ENCODE measurements at regions not wholly inside any gene's neighbourhood (a gene's known extent, or its start where the extent isn't known, plus 50 kb on each side); places are given as distances from the start of the nearest gene placed in this dataset.
"Not testable (repeated sequence)": the region's sequence is repeated elsewhere in the genome, so short reads cannot be mapped to it uniquely, and the experiment has no call there.

DNA sequence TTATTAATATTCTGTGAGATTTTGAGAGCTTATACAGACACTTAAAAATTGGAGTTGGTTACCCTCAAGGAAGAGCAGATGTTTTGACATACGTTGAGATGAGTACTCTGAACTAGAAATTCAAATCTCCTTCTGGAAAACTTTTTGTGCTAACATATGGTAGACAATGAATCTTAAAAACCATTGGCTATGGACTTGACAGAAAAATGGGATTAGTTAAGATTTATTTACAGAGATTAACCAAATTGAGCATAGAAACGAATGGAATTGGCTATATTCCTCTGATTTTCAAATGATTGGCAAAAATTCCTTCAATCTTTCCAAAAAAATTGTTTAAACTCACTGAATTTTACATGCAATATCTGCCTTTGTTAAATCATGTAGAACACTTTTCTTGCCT lies 1392.9 kb downstream of the BRINP3 start:
- no peak for DNase-seq (ENCODE audit: low read depth in 1 of 2, low spot score in 1 of 2)

DNA sequence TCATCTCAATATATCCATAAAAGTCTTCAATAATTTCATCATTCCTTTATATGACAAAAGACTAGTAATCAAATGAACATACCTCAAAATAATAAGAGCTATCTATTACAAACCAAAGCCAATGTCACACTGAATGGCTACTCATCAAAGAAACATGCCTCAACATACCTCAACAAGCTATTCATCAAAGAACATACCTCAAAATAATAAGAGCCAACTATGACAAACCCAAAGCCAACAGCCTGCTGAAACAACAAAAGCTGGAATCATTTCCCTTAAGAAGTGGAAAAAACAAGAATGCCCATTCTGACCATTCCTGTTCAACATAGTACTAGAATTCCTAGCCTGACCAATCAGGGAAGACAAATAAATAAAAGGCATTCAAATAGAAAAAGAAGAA lies 1373.7 kb downstream of the BRINP3 start:
- DNase-seq (ENCODE audit: low read depth in 1 of 2, low spot score in 1 of 2) = no peak

DNA sequence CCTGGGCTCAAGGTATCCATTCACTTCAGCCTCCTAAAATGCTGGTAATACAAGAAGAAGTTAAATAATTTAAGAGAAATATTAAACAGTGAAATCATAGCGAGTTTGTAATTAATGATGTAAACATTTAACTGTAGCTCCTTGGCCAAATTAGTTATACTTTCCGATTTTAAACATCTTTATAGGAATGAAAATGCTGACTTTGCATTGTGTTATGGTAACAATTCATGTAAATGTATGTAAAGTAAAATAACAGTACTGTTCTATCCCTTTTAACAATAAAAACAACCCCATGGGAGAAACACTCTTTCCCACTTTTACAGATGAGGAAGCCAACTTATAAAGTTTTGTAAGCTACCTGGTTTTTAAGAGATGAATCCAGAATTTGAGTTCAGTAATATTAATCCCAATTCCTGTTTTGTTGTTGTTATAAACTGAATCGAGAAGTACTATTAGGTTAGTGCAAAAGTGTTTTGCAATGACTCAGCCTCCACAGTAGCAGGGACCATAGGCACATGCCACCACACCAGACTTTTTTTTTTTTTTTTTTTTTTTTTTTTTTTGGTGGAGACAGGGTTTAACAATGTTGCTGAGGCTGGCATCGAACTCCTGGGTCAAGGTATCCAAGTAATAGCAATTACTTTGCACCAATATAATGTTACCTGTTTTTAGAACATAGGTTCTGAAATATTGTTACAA lies 1360.4 kb downstream of the BRINP3 start:
- no peak for DNase-seq (ENCODE audit: low read depth in 1 of 2, low spot score in 1 of 2)

DNA sequence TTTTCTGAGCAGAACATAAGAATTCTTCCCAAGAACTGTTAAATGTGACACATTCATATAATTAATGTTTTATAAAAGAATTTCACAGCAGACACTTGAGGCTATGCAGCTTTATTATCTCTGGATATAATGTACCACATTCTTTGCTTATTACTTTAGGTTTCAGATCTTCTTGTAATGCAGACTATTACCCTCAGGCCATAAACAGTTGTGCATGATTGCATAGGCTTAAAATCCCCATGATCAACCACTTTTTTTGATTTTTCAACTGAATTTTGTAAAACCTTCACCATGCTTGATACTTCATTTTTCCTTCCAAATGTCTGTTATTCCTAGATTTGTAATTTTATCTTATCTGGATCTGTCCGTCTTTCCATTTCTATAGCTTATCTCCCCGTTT lies 1355.7 kb downstream of the BRINP3 start:
- no peak for DNase-seq (ENCODE audit: low read depth in 1 of 2, low spot score in 1 of 2)

DNA sequence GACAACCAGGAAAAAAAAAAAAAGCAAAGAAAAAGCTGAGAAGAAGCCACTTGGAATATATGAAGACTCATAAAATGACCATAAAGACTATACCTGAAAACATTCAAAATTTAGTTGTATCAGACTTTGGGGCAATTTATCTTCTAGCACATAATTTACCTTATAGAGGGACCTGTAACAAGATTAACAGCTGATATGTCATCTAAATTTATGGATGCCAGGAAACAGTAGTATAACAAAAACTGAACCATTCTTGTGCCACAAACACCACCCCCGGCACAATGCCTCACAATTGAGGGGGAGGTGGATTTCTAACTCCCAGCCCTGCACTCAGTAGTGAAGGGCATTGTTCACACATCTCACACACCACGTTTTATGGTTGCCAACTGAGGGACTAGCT lies 1352.0 kb downstream of the BRINP3 start:
- no peak for DNase-seq (ENCODE audit: low read depth in 1 of 2, low spot score in 1 of 2)

DNA sequence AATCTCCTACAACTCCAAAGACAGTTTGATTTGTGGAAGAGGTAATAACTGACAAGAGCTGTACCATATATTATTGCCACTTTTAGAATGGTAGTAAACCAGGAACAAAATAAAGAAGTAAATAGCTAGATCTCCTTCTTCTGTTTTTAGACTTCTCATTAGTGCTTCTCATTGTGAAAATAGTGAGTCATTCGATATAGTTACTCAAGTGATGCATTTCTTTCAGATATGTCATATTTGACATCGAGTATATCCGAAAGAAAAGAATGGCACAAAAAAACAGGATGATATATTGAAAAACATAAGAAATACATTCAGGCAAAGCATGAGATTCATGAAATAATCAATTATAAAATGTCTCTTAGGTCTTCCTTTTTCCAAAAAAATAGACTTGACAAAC lies 1346.1 kb downstream of the BRINP3 start:
- DNase-seq (ENCODE audit: low read depth in 1 of 2, low spot score in 1 of 2) = no peak

DNA sequence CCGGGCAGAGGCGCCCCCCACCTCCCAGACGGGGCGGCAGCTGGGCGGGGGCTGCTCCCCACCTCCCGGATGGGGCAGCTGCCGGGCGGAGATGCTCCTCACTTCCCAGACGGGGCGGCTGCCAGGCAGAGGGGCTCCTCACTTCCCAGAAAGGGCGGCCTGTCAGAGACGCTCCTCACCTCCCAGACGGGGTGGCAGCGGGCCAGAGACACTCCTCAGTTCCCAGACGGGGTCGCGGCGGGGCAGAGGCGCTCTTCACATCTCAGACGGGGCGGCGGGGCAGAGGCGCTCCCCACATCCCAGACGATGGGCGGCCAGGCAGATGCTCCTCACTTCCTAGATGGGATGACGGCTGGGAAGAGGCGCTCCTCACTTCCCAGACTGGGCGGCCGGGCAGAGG lies 1337.9 kb downstream of the BRINP3 start:
- DNase-seq (ENCODE audit: low read depth in 1 of 2, low spot score in 1 of 2) = not testable (repeated sequence)

DNA sequence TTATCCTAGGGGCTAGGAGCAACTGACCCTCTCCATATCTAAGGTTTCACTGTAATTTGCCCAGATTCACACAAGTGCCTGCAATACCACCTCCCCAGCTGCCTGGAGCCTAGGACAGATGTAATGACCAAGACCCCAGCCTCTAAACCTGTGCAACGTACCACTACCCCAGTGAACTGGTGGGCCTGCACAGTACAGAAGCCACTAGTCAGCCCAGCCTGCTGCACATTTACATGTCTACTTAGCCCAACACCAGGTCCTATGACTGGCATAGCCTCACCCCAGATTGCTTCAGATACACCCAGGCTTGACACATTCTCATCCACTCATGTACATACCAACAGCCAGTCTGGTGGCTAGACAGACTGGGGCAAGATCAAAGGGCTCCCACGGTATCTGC lies 1336.6 kb downstream of the BRINP3 start:
- DNase-seq (ENCODE audit: low read depth in 1 of 2, low spot score in 1 of 2) = no peak

DNA sequence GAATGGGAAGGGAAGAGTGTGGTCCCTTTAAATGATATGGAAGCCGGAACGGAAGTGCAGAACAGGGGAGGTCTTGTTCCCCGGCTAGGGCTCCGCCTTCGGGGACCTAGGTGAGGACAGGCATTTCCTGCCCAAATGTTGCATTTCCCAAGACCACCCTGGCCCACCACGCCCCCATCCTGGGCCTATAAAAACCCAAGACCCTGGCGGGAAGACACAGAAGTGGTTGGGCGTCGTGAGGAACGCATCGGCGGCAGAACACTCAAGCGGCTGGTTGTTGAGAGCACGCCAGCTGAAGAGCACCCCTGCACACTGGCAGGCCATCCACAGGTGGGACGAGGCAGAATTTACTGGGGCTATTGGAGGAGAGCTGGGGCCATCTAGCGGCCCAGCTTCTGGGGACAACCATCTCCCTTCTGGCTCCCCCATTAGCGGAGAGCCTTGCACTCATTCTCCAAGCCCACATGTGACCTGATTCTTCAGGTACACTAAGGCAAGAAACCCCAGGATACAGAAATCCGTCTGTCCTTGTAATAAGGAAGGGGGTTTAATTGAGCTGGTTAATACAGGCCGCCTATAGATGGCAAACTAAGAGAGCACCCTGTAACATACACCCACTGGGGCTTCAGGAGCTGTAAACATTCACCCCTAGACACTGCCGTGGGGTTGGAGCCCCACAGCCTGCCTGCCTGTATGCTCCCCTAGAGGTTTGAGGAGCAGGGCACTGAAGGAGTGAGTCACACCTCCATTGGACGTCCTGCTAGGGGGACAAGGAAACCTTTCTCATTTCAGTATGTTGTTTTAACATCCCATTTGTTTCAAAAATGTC lies 1327.9 kb downstream of the BRINP3 start:
- no peak for DNase-seq (ENCODE audit: low read depth in 1 of 2, low spot score in 1 of 2)

DNA sequence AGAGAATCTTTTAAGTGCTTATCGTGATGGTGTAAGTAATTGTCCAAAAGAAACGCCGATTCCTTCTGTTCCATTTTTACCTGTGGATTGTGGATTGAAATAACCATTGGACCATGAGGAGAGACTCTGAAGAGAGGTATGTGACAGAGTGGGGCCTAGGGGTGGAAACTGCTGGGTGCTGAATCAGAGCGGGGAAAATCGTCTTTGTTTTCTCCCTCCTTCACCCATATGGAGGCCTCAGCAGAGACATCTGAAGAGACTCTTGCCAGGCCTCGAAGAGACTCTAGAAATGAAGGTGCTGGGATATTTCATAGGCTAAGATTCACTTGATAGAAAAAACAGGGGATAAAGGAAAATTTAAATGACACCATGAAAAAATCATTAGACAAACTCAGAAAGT lies 1327.0 kb downstream of the BRINP3 start:
- DNase-seq (ENCODE audit: low read depth in 1 of 2, low spot score in 1 of 2) = no peak

DNA sequence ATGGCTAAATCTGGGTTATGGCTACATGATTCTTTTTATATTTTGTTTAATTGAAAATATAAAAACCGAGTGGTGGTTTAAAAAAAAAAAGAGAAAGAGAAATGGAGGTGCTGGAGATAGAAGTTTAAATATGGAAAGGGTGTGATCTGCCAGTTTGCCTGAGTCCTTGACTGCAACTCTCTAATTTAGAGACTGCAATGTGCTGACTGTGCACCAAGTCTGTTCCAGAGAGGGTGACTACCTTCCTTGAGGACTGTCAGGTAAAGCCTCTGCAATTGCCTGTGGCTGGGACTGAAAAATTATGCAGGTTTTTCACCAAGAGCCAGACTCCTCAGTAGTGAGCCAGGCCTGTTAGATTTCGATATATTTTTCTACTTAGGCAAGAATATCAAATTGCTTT lies 1326.3 kb downstream of the BRINP3 start:
- DNase-seq (ENCODE audit: low read depth in 1 of 2, low spot score in 1 of 2) = no peak

DNA sequence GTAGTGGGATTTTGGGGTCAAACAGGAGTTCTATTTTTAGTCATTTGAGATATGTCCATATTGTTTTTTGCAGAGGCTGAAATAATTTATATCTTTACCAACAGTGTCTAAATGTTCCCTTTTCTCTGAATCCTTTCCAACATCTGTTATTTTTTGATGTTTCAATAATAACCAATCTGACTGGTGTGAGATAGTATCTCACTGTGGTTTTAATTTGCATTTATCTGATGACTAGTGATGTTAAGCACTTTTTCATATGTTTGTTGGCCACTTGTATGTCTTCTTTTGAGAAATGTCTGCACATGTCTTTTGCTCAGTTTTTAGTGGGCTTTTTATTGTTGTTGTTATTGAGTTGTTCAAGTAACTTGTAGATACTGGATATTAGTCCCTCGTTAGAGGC lies 1325.0 kb downstream of the BRINP3 start:
- no peak for DNase-seq (ENCODE audit: low read depth in 1 of 2, low spot score in 1 of 2)

DNA sequence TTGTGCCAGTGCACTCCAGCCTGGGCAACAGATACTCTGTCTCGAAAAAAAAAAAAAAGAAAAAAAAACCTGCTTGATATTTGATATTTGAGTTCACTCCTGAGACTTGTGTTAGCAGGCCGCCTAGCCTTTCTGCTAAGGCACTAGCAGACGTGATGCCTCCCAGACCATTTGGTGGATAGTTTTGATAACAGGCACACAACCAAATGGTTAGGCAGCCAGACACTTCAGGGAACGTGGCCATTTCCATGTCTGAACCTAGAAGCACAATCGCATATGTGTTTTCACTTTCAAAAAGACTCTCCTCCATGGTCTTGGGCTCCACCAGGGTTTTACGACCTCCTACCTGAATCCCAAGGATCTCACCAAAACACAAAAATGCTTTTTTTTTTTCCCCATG lies 1319.5 kb downstream of the BRINP3 start:
- DNase-seq (ENCODE audit: low read depth in 1 of 2, low spot score in 1 of 2) = no peak

DNA sequence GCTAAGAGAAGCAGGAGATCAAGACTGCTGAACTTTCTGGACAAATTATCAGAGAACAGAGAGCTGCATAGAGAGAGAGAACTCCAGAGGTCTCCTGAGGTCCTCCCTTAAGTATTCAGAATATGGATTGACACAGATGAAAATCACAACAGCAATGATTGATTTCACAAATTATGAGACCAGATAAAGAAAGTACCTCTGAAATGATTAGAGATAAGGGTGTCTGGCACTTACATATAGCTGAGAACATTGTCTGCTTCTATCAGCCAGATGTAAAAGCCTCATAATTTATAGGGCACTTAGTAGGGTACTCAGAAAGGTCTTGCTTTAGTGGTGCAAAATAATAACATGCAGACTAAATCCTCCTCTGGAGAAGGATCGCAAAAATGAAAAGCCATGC lies 1301.8 kb downstream of the BRINP3 start:
- no peak for DNase-seq (ENCODE audit: low read depth in 1 of 2, low spot score in 1 of 2)

DNA sequence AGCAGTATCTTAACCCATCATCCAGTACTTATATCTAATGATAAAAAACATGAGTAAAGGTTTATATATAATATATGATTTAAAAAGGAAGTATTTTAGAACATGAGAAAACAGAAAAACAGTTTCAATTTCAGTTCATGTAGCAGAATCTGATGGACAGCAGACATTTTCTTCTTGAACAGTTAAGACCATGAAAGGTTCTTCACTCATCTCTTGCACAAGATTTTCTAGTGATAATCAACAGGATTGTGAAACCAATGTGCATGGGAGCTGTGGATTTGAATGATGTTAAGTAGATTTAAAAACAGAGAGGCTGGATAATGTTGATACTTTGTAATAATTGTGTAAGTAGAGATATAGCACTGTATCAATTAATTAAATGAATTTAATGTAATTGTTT lies 1297.6 kb downstream of the BRINP3 start:
- no peak for DNase-seq (ENCODE audit: low read depth in 1 of 2, low spot score in 1 of 2)

DNA sequence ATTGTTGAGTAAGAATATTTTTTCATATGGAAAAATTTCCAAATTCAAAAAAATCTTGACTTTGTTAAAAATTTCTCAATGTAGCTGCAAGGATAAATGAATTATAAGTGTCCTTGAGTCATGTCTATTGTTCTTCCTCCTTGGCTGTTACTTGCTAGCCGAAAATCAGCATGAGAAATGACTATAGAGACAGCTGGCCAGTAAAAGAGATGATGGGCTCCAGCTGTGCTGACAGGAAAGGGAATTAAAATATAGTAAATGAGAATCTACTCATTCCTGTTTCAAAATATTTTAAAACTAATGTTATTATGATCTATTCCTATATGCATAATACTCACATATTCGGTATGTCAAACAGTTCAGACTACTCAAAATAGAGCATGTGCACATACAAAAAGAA lies 1292.6 kb downstream of the BRINP3 start:
- DNase-seq (ENCODE audit: low read depth in 1 of 2, low spot score in 1 of 2) = no peak

DNA sequence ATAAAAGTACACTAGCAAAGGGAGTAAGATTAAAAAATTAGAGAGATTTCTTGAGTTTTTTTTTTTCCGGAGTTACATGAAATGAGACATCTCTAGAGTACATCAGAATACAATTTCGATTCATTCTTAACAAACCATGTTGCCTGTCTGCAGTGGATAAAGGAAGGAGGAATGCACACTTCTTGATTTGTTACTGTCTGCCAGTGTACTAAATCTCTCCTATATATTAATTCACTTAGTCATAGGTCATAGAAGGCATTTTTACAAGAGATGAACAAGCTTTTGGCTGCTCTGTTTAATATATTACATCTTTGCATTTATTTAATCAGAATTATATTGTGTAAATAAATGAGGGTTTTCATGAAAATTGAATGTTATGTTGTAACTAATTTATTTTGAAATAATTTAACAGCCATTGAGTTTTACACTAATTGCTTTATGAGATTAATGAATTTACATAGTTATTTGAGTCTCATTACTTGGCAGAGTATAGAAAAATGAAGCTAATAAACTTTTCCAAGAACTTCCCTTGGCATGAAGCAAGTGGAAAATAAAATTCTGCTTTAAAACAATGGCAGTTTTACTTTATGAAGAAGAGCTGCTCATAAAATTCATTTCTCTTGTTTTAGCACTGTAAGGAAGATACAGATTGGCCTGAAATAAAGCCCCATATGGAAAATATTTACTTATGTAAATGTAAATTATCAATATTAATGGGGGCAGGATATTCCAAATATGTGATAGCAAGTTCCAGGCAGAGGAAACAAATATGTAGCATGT lies 1284.7 kb downstream of the BRINP3 start:
- no peak for DNase-seq (ENCODE audit: low read depth in 1 of 2, low spot score in 1 of 2)

DNA sequence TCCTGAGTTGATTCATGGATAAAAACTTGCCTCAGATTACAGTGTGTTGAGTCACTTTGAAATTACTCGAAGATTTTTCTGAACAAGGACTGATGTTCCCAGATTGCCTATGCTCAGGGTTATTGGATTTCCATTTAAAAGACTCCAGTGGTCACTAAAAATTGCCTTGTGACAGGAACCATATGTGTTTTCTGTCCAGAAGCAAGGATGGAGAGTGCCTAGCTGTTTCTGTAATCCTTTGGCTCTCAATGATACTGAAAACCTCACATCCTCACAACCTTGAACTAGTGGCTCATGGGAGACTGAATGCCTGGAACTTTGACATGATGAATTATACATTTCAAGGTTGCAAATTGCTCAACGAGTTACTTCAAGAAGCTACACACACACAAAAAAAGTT lies 1271.8 kb downstream of the BRINP3 start:
- DNase-seq (ENCODE audit: low read depth in 1 of 2, low spot score in 1 of 2) = no peak

DNA sequence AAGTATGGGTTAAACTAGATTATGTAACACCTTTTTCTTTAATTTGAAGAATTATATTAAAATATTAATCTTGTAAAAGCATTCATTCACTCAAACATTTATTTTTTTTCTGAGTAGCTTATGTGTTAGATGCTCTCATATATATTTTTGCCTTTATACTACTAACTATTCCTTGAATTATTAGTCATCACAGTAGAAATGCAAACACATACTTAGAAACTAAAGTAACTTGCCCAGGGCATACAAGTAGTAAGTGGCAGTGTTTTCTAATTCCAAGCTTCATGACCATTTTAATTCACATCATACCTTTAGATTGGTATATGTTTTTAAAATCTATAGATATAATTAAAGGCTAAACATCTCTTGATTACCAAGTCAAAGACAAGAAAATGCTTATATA lies 1271.0 kb downstream of the BRINP3 start:
- no peak for DNase-seq (ENCODE audit: low read depth in 1 of 2, low spot score in 1 of 2)

DNA sequence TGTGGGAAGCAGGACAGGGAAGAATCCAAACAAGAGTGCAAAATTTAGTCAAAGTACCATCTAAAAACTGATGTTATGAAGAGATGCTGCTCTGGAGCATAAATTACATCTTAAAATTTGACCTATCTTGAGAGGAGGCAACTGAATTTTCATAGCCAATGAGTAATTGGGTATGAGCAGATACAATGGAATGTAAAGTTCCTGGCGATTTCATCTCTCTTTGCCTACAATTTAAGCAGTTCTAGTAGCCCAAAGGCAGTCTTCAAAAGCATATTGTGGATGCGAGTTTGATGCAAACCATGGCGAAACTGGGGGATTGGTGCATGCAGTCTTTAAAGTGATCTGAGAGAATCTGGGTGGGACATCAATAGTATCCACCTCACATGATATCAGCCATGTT lies 1265.9 kb downstream of the BRINP3 start:
- no peak for DNase-seq (ENCODE audit: low read depth in 1 of 2, low spot score in 1 of 2)

DNA sequence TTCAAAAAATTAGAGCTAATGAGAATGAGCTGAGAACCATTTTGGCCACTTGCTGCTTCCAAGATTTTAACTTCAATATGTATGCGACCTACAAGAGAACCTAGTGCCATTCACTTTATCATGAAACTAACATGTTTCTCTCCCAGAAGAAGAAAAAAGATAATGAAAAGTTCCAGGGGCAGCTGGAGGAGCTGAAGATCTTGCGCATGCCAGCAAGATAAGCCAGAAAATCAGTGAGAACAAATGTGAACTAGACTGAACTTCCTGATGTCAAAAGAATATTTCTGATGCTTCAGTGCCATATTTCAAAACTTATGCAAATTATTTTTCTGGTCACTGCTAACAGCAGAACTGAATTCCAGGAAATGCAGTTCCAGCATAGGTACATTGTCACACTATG lies 1265.1 kb downstream of the BRINP3 start:
- DNase-seq (ENCODE audit: low read depth in 1 of 2, low spot score in 1 of 2) = no peak

DNA sequence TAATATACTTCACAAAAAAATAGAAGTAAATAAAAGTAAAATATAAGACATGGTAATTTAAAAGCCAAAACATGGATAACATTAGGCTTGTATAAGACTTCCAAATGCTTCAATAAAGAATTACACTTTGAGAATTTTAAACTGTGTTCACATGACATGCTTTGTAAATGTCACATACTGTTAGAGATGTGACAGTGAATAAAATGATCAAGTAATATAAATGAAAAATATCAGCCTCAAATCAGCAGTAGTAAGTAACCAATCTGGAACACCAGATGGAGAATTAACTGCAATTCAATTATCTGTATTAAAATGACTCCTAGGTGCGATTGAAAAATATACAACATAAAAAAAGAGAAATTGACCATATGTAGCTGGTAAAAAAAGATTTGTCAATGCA lies 1260.8 kb downstream of the BRINP3 start:
- DNase-seq (ENCODE audit: low read depth in 1 of 2, low spot score in 1 of 2) = no peak

Measured in activated CD4-positive, alpha-beta T cell treated with anti-CD3 and anti-CD28 coated beads, Interleukin-2, amount 50 U/mL, for 24 hours (primary cell).